GM18517 (cell line): ENCODE measurements at regions not wholly inside any gene's neighbourhood (a gene's known extent, or its start where the extent isn't known, plus 50 kb on each side); places are given as distances from the start of the nearest gene placed in this dataset.
"Not testable (repeated sequence)": the region's sequence is repeated elsewhere in the genome, so short reads cannot be mapped to it uniquely, and the experiment has no call there.

Source experiments
- ATAC-seq: cut with Tn5 transposase; IDR thresholded peaks from one replicate; pipeline ENCODE4 v1.9.1; 2021; ENCODE audit warnings: mild to moderate bottlenecking, moderate library complexity; ENCODE audit not compliant: unreplicated experiment

GRCh38 chr2:8252997-8253694 lies 428.7 kb upstream of the ID2 start:
- peak; percentile 91 for ATAC-seq

- ATAC-seq, result peak; percentile 3
These were observed 428.1 kb upstream of the ID2 start for GRCh38 chr2:8253781-8254180.

GRCh38 chr2:8254214-8254613 lies 427.6 kb upstream of the ID2 start:
- not testable (repeated sequence) for ATAC-seq

- ATAC-seq, result no peak
These were observed 426.9 kb upstream of the ID2 start for GRCh38 chr2:8254791-8255447.

GRCh38 chr2:8255448-8255800 lies 426.4 kb upstream of the ID2 start:
- ATAC-seq, result no peak

GRCh38 chr2:8256905-8257304 lies 425.0 kb upstream of the ID2 start:
- no peak for ATAC-seq

- ATAC-seq, result no peak
These were observed 424.4 kb upstream of the ID2 start for GRCh38 chr2:8257502-8257901.

- ATAC-seq, result no peak
These were observed 423.4 kb upstream of the ID2 start for GRCh38 chr2:8258406-8258805.

GRCh38 chr2:8259106-8259840 lies 422.6 kb upstream of the ID2 start:
- ATAC-seq, result no peak

- ATAC-seq, result no peak
These were observed 422.0 kb upstream of the ID2 start for GRCh38 chr2:8259841-8260178.

- no peak for ATAC-seq
These were observed 421.6 kb upstream of the ID2 start for GRCh38 chr2:8260213-8260612.

- no peak for ATAC-seq
These were observed 418.0 kb upstream of the ID2 start for GRCh38 chr2:8263901-8264300.

- ATAC-seq, result no peak
These were observed 416.9 kb upstream of the ID2 start for GRCh38 chr2:8264981-8265380.

GRCh38 chr2:8265476-8266226 lies 416.2 kb upstream of the ID2 start:
- no peak for ATAC-seq

GRCh38 chr2:8266563-8266962 lies 415.3 kb upstream of the ID2 start:
- no peak for ATAC-seq

- no peak for ATAC-seq
These were observed 414.8 kb upstream of the ID2 start for GRCh38 chr2:8267048-8267447.

- ATAC-seq, result no peak
These were observed 414.1 kb upstream of the ID2 start for GRCh38 chr2:8267721-8268120.

- no peak for ATAC-seq
These were observed 413.6 kb upstream of the ID2 start for GRCh38 chr2:8268172-8268783.

- ATAC-seq, result no peak
These were observed 411.2 kb upstream of the ID2 start for GRCh38 chr2:8270699-8271098.

GRCh38 chr2:8271461-8271860 lies 410.4 kb upstream of the ID2 start:
- ATAC-seq, result no peak

- no peak for ATAC-seq
These were observed 405.8 kb upstream of the ID2 start for GRCh38 chr2:8276026-8276425.
